ENCODE measurements at regions not wholly inside any gene's neighbourhood (a gene's known extent, or its start where the extent isn't known, plus 50 kb on each side); places are given as distances from the start of the nearest gene placed in this dataset.
"Not testable (repeated sequence)": the region's sequence is repeated elsewhere in the genome, so short reads cannot be mapped to it uniquely, and the experiment has no call there.

DNA sequence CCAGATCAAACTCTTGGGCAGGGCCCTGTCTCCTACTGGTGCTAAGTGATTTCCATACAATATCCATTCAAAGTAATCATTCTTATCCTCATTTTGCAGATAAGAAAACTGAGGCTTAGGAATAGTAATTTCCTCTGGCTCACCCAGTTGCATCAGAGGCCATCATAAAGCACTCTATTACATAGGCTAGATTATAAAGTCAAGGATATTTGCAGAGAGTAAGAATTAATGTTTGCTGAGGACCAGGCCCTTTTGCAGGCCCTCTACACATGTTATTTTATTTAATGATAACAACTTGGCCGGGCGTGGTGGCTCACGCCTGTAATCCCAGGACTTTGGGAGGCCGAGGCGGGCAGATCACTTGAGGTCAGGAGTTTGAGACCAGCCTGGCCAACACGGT is 316.8 kb downstream of the ZNF674 start:
- DNase-seq (ENCODE audit: low read depth in 2 of 2, low spot score in 1 of 2), result no peak

DNA sequence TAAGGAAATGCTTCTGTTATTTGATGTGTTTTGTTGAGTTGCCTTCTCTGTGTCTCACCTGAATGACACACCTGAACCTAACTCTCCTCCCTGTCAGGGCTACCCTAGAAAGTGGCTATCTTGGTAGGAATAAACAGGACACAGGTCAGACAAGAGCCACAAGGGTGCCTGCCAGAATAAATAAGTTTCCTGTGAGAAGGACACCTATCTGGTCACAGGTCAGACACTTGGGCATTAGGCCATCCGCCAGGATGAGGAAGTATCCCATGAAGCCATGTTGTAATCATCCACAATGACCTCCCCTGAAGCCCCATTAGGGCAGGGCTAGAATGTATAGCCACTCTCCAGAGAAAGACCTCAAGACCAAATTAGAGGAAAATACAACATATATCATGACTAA is 318.8 kb downstream of the ZNF674 start:
- no peak for DNase-seq (ENCODE audit: low read depth in 2 of 2, low spot score in 1 of 2)

DNA sequence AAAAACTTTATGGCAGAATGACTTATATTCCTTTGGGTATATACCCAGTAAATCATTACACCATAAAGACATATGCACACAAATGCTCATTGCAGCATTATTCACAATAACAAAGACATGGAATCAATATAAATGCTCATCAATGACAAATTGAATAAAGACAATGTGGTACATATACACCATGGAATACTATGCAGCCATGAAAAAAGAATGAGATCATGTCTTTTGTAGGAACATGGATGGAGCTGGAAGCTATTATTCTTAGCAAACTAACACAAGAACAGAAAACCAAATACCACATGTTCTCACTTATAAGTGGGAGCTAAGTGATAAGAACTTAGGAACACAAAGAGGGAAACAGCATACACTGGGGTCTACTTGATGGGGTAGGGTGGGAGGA is 321.7 kb downstream of the ZNF674 start:
- DNase-seq (ENCODE audit: low read depth in 2 of 2, low spot score in 1 of 2), result not testable (repeated sequence)

DNA sequence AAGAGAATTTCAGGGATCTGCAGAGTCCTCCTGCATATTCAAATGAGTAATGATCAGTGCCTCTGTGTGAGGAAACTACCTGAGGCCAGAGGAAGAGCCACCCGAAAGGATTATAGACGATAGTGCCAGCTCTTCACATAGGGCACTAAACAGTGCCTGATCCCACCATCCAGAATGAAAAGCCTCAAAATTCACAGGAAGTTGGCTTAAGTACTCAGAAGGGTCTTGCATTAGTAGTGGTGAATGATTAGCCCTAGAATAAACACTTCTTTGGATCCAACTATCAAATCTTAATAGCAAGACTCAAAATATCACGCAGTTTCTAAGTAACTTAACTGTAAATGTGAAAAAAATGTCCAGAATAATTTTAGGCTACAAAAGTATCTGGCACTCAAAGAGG is 324.4 kb downstream of the ZNF674 start:
- DNase-seq (ENCODE audit: low read depth in 2 of 2, low spot score in 1 of 2), result no peak

DNA sequence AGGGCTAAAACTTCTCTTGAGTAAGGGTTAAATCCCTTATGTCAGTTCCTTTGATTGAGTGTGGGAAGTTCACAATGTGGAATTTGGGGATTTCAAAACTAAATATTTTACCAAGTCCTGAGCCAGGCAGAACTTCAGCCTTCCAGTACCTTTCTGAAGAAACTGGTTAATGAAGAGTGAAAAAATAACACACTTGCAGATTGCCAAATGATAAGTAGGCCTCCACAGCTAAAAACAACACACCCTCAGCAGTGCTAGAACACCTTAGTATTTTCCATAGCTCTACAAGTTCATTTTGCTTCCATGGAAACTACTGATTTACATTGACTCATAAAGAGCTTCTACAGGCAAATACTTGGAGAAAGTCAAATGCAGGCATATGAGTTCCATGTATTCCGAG is 326.8 kb downstream of the ZNF674 start:
- DNase-seq (ENCODE audit: low read depth in 2 of 2, low spot score in 1 of 2), result no peak

DNA sequence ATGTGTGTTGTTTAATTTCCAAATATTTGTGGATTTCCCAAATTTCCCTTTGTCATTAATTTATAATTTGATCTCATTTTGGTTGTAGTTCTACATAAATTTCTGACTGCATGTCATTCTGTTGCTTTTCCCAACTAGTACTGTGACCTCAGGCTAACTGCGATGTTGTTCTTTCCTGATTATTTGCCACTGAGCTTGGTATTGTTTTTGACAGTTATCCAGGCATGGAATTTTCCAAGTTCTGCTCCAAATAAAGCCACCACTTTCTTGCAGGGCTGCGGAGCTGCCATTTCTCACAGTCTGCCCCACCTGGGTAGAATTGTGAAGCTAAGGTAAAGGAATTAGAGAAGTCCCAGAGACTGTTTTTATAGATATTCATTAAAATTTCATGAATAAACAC is 328.8 kb downstream of the ZNF674 start:
- no peak for DNase-seq (ENCODE audit: low read depth in 2 of 2, low spot score in 1 of 2)

DNA sequence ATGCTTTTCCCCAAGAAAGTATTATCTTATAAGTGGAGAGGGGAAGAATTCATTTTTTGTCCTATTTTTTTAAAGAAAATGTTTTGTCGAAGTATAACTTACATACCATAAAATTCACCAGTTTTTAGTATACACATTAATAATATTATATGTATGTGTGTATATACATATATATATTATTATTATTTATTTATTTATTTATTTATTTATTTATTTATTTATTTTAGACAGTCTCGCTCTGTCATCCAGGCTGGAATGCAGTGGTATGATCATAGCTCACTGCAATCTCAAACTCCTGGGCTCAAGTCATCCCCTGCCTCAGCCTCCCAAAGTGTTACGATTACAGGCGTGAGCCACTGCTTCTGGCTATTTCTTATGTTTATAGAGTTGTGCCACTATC is 334.1 kb downstream of the ZNF674 start:
- DNase-seq (ENCODE audit: low read depth in 2 of 2, low spot score in 1 of 2), result no peak

DNA sequence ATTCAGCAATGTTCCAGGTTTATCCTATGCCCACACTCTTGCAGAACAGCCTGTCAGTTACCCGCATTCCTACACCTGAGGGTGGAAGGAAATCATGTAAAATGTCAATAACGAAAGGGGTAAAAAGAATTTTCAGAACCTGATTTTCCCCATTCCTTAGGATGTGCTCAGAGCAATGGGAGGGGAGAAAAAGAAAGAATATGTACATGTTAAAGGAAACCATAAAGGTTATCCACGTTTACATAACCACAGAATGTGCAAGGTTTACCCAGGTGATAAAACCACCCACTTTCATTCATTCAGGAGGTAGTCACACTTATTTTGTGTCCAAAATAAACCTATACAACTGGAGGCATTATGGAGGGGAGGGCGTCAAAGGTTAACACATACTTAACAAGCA is 335.5 kb downstream of the ZNF674 start:
- no peak for DNase-seq (ENCODE audit: low read depth in 2 of 2, low spot score in 1 of 2)

DNA sequence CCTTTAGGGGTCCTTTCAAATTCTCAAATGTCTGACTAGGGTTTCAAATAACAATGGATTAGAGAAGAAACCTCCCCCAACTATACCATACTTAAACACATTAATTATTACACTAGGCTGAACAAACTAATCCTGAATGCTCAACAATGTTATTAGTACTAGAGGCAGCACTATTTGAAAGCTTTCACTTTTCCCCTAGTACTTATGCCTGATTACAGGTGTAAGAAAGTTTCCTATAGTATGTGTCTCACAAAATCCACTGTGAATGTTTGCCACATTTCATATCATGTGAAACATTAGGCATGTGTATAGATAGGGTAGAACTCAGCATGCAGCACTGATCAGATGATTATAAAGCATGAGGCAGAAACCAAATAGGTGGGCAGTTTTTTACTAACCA is 336.2 kb downstream of the ZNF674 start:
- DNase-seq (ENCODE audit: low read depth in 2 of 2, low spot score in 1 of 2), result no peak

DNA sequence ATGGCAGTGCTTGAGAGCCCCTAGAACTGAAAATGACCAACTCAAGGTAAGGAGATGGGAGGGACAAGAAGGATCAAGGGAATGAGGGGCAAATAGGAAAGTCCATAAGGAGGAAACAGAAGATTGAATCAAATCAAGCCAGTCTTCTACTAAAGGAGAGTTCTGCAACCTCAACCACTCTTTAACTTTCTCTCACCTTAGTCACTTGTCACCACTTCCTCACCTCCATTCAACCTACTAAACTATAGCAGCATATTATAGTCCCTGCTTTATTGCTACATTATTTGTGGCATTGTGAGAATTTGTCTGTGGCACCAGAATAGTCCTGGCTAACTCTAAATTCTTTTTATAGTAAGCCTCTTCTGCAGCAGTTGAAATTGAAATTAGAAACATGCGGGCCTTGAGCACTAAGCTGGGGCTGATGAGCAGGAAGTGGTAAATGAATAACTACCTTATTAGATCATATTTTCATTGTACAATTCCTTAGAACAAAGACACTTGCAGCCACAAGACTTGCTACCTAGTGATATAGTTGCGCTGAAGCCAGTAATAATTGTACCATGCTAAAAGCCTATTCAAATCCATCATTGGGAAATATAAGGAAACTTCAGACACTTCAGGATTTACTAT is 336.9 kb downstream of the ZNF674 start:
- no peak for DNase-seq (ENCODE audit: low read depth in 2 of 2, low spot score in 1 of 2)

DNA sequence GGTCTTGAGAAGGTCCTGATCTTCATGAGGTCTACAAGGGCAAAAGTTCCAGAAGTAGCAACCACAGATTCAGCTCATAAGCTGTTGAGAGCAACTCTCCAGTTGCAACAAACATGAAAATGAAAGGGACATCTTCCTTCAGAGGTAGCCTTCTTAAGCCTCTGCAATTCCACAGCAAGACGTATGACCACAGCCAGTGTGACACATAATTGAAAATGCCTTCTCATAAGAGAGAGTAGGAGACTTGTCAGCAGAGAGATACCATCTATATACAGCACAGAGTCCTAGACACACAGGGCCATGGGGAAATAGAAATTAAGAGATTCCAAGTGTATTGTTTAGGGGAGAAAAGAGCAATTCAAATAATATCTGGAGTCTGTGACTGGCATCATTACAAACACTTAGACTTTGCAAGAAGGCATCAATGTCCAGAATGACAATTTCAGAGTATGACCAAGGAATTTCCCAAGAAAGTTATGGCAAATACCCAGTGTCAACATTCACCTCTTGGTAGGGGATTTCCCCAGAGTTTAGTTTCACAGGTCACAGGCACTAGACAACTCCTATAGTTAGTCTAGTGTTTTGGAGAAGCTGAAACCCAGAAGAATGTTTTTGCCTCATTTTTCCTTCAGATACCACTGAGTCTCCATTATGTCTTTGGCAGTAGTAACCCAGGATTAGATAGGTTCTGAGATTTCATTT is 340.3 kb downstream of the ZNF674 start:
- DNase-seq (ENCODE audit: low read depth in 2 of 2, low spot score in 1 of 2), result no peak

DNA sequence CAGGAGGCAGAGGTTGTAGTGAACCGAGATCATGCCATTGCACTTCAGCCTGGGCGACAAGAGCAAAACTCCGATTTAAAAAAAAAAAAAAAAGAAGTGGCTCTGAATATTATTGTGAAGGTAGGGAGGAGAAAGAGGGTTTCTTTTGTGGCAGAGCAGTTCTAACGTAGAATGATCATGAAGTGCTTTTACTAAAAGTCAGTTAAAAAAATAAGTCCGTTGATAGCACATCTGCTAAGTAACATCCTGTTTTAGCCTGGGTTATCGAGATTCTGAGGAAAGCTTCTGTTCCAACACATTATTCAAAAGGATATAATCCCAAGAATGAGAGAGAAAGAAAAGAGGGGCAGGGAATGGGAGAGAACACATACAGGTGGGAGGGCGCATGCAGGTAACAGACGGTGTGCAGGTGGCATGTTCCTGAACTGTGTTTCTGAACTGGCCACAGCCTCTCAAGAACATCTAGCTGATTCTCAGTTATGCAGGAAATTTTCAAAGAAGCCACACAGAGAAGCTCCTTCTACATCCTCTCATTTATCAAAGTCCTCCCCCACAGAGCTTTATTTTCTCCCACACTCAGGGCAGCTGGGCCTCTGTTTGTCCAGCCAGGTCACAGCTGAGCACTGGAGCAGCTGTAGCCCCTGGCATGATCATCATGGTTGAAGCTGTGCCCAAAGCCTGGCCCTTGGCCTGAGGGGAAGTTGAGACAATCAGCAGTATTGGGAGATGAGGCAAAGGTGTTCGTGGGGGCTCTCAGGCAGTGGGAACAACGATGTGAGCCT is 342.3 kb downstream of the ZNF674 start:
- DNase-seq (ENCODE audit: low read depth in 2 of 2, low spot score in 1 of 2), result no peak

DNA sequence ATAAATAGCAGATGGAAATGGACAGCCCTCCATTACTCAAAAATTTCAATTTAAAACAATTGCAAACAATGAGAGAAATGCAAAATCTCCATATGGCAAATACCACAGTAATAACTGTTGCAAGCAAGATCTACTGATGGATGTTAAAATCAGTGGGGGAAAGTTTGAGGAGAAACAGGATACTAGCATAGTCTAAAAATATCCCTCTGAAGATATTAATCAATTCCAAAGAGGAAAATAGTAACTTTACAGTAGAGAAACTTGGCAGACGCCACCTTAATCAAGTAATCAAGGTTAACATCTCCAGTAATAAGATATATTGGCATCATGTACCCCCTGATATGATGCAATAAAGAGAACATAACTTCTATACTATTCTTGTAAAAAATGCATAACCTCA is 344.8 kb downstream of the ZNF674 start:
- DNase-seq (ENCODE audit: low read depth in 2 of 2, low spot score in 1 of 2), result no peak

DNA sequence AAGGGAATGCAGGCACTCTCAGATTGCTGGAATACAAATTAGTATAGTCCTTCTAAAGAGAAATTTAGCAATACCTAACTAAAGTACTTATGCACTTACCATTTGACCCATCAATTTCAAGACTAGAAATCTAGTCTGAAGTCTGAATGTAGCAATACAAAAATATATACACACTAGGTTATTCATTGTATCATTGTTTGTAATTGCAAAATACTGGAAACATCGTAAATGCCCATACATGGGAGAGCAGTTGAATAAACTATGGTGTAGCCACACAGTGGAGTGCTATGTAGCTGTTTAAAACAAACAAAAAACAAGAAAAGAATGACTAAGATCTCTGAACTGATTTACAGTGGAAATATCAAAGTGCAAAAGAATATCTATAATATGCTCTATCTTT is 346.4 kb downstream of the ZNF674 start:
- DNase-seq (ENCODE audit: low read depth in 2 of 2, low spot score in 1 of 2), result no peak

DNA sequence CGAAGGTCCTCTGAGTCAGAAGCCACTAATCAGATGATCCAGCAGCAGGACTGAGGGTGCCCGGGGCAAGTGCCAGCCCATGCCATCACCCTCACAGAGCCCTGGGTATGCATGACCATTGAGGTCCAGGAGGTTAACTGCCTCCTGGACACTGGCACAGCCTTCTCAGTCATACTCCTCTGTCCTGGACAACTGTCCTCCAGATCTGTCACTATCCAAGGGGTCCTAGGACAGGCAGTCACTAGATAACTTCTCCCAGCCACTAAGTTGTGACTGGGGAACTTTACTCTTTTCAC is 358.5 kb downstream of the ZNF674 start:
- DNase-seq (ENCODE audit: low read depth in 2 of 2, low spot score in 1 of 2), result not testable (repeated sequence)

DNA sequence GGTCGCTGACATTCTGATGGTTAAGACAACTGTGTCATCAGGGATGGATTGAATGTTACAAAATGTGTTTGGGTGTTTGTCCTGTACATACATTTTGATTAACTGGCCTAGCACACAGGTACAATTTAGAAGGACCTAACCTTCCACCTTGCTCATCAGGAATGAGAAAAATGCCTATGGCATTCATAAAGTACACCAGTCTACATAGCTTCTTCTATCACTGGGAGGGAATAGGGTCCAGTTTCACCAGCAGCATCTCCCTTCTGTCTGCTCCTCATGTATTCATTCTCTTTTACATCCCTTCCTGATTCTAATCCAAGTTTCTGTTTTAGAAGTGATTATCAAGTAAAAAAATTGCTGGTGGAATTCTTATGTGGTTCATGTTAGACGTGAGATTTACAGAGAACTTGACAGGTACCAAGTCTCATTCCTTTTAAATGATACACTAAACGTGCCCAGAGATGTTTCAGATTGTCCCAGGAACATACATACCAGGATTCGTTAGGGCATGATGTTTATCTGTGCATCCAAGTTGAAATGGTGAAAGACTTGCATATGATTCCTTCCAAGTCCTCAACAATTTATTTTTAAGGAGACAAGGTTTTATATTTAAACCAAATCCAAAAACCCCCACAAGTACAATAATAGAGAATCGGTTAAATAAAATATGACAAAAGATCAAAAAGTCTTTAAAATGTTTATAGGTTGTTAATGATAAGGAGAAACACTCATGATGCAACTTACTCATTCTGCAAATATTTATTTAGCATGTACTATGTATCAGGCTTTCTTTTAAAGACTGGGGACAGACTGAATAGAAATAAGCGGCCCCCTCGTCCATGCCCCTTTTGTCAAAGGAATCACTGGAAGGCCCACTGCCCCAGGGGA is 359.1 kb downstream of the ZNF674 start:
- no peak for DNase-seq (ENCODE audit: low read depth in 2 of 2, low spot score in 1 of 2)

DNA sequence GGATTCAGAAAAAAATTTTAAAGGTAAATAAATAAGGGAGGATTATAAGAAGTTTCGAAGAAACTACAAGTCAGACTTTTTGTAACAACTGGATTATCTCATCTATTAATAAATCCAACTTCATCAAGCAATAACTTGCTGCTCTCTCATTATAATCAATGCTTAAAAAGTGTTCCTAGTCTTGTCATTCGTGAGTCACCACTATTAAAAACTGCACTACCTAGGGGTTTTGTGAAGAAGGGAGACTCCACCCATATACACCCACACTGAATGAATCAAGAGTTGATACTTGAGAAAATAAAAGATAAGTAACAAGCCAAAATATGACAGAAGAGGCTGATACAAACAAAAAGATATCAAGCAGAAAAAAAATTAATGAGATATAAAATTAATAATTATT is 360.5 kb downstream of the ZNF674 start:
- no peak for DNase-seq (ENCODE audit: low read depth in 2 of 2, low spot score in 1 of 2)

DNA sequence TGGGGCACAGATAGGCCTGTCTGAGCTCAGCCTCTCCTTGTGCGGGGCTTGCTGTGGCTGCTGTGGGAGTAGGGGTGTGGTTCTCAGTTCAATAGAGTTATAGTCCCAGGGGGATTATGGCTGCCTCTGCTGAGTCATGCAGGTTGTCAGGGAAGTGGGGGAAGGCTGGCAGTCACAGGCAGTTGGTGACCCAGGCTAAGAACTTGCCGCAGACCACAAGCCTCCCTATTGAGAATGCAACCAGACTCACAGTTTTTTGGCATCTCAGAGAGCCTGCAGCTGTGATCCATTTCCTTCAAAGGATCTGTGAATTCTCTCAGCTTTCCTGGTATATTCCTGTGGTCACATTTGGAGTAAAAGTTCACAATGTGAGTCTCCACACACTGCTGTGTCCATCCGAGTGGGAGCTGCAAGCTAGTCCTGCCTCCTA is 364.9 kb downstream of the ZNF674 start:
- DNase-seq (ENCODE audit: low read depth in 2 of 2, low spot score in 1 of 2), result no peak

DNA sequence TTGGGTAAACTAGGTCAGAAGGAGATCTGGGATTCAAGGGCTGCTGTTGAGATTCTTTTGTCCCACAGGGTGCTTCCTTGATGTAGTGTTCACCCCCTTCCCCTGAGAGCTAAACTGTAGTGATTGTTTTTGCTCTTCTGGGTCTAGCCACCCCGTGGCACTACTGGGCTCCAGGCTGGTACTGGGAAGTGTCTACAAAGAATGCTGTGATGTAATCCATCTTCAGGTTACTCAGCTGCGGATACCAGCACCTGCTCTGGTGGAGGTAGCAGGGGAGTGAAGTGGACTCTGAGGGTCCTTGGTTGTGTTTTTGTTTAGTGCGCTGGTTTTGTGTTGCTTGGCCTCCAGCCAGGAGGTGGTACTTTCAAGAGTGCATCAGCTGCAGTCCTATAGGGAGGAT is 365.5 kb downstream of the ZNF674 start:
- DNase-seq (ENCODE audit: low read depth in 2 of 2, low spot score in 1 of 2), result no peak

DNA sequence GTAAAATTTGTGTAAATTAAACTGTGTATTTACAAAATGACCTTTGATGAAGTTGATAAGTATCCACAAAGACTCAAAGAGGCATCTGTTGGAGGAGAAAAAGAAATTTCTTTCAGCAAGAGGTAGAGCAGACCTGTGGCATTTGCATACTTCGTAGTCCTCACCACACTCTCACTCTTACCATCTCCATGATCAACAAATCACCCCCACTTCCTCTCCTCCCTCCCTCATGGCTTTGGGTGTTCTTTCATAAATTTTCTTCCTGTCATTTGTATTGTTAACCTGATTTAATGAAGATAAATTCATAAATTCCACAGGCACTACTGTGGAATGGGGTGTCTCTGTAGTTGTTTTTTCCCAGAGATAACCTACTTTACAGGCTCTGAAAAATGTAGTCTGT is 366.5 kb downstream of the ZNF674 start:
- DNase-seq (ENCODE audit: low read depth in 2 of 2, low spot score in 1 of 2), result no peak

DNA sequence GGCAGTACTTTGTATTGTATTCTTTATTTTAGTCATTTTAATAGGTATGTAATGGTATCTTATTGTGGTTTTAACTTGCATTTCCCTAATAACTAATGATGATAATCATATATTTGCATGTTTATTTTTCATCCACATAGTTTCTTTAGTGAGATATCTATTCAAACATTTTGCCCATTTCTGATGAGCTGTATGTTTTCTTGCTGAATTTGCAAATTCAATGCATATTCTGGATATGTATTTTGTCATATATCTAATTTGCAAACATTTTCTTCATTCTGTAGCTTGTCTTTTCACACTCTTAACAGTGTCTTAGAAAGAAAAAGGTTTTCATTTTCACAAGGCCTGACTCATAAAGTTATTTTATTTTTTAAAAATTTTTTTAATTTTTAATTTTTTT is 372.1 kb downstream of the ZNF674 start:
- DNase-seq (ENCODE audit: low read depth in 2 of 2, low spot score in 1 of 2), result no peak

DNA sequence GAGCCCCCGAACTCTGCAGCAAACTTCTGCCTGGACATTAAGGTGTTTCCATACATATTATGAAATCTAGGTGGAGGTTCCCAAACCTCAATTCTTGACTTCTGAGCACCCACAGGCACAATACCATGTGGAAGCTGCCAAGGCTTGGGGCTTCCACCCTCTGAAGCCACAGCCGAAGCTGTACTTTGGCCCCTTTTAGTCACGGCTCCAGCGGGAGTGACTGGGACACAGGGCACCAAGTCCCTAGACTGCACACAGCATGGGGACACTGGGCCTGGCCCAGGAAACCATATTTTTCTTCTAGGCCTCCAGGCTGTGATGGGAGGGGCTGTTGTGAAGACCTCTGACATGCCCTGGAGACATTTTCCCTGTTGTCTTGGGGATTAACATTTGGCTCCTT is 373.8 kb downstream of the ZNF674 start:
- not testable (repeated sequence) for DNase-seq (ENCODE audit: low read depth in 2 of 2, low spot score in 1 of 2)

Measured in stimulated activated CD8-positive, alpha-beta memory T cell treated with anti-CD3 and anti-CD28 coated beads, Interleukin-4, amount 100 ng/mL, for 1 hour (primary cell).